ENCODE measurements at regions not wholly inside any gene's neighbourhood (a gene's known extent, or its start where the extent isn't known, plus 50 kb on each side); places are given as distances from the start of the nearest gene placed in this dataset.
A peak's percentile ranks its signal among the peaks of the same experiment; 100 is the strongest.
"Not testable (repeated sequence)": the region's sequence is repeated elsewhere in the genome, so short reads cannot be mapped to it uniquely, and the experiment has no call there.

DNA sequence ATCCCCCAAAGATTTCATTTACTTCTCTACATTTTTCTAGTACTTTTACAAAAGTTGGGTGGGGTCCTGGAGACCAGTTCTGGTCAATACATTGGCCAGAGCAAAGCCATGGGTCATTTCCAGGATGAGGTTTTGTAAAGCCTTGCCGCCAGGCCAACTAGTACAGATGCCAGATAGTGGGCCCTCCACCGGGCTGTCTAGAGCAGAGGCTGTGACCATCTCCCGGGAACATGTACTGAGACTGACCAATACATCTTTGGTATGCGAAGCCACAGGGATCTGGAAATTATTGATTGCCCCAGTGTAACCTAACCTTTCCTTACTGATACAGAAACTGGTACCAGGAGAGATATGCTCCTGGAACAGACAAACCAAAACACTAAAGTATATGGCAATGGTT lies 599.2 kb downstream of the ADCYAP1 start:
- no peak for DNase-seq

DNA sequence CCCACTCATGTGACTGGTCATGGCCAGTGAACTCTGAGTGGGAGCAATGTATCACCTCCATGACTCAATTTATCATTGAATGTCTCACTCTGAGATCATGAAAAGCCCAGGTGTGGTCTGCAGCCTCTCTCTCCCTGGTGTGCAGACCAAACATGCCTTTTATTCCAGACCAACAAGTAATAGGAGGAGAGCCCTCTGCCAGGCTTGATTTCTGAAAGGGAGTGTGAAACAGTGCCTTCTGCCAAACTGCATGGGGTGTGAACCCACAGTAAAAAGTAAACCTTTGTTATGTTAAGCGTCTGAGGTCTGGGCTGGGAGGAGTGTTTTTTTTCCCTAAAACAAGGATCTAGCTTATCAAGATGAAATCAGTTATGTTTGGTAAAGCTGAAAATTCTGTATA lies 601.2 kb downstream of the ADCYAP1 start:
- no peak for DNase-seq

DNA sequence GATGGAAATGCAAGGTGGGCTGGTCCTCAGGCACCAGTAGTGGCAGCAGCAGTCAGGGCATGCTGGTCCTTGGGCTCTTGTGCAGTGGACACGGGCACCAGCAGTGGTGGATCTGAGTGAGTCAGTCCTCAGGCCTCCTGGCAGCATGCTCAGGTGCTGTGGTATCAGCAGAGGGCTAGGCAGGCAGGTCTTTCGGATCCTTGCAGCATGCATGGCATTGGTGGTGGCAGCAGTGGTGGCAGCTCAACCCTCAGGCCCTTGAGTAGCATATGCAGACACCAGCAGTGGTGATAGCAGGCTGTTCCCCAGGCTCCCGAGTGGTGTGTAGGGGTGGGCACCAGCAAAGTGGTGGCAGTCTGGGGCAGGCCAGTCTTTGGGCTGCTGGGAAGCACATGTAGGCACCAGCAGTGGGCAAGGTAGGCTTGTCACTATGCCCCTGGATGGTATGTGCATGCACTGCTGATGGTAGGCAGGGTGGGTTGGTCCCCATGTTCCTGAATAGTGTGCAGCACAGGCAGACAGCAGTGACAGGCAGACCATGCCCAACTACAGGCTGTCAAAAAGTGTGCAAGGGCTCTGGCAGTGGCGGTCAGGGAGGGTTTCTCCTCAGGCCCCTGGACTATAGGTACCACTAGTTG lies 606.0 kb downstream of the ADCYAP1 start:
- no peak for DNase-seq

DNA sequence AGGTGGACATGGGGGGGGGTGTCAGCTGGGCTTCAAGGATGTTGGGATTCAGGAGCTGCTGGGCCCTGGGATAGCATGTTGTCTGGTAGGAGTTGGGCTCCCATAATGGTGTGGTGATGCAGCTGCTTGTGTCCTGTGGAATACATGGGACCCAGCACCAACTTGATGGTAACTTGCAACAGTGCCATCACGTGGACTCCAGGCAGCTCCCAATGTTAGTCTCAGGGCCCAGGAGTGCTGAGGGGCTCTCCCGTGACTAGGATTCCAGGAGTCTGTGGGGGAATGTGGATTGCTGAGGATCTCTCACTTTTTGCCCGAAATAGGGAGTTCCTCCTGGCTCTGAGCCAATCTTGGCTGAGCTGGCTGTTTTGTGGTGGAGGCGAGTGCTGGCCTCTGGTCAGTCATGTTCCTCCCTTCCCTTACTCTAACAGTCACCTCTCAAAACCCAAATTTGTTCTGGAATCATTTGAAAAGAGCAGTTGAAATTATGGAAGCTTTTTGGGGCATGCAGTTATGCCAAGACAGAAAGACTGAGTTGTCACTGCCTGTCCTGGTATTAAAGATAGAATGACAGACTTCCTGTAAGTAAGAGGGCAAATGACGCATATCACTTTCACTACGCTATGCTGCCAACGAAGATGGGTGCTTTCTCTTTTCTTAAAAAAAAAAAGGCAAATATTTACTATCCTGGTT lies 607.1 kb downstream of the ADCYAP1 start:
- peak; percentile 47 for DNase-seq

DNA sequence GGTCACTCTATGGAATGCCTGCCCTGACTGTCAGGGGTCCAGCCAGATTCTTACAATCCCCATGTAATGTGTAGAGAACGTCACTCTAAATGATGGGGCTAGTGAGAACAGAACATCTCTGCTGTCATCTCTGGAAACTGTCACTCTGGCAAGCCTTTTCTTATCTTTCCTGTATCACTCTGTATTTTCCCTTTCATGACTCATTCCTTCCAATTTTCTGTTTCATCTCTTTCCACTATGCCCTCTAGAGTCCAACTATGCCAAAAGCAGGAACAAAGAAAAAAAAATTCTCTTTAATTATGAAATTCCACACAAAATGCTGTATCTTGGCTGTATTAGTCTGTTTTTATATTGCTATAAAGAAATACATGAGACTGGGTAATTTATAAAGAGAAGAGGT lies 608.8 kb downstream of the ADCYAP1 start:
- no peak for DNase-seq

DNA sequence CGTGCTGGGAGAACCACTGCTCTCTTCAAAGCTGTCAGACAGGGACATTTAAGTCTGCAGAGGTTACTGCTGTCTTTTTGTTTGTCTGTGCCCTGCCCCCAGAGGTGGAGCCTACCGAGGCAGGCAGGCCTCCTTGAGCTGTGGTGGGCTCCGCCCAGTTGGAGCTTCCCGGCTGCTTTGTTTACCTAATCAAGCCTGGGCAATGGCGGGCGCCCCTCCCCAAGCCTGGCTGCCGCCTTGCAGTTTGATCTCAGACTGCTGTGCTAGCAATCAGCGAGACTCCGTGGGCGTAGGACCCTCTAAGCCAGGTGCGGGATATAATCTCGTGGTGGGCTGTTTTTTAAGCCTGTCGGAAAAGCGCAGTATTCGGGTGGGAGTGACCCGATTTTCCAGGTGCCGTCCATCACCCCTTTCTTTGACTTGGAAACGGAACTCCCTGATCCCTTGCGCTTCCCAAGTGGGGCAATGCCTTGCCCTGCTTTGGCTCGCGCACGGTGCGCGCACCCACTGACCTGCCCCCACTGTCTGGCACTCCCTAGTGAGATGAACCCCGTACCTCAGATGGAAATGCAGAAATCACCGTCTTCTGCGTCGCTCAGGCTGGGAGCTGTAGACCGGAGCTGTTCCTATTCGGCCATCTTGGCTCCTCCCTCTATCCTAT lies 617.0 kb downstream of the ADCYAP1 start:
- DNase-seq: not testable (repeated sequence)

DNA sequence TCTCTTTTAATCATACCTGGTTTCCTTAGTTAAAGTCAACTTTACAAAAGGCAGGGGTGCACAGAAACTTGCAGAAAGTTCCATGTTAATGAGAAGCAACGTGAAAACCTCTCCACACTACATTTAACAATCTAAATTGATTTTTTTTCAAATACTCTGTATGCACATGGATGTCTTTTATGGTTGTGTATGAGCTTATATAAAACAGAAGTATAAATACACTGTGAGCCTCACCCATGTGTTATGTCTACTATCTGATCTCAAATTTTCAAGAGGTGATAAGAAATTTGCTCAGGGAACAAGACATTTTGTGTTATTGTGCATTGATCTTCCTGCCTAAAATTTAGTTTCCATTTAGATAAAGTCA lies 617.6 kb downstream of the ADCYAP1 start:
- DNase-seq: no peak

DNA sequence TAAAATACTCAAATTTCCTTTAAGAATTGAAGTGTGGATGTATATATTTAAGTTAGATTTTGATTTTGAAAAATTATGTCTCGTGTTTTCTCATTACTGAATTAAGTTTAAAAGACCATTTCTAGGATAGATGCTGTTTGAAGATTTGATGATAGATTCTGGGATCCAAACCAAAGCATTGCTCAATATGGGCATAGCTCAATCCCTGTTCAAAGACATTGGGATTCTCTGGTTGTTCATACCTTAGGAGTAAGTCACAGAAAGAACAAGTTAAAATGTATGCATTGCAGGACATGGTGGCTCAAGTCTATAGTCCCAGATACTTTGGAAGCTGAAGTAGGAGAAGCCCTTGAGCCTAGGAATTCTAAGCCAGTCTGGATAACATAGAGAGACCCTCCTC lies 622.3 kb downstream of the ADCYAP1 start:
- no peak for DNase-seq

DNA sequence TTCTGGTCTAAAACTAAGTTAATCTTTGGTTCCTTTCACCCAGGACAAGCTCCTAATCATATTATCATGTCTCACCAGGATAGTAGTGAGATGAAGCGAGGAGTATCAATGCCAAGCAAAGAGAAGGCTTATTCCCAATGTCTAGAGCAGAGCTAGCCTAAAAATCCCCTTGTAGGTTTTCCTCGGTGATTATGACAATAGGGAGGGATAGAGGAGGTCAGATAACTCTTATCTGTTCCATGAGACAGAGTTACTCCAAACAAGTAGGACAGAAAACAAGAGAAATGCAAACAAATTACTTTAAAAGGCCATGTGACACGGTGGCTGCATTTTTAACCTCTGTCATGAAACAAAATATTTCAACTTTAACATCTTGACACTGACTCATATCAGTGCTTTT lies 623.1 kb downstream of the ADCYAP1 start:
- DNase-seq: no peak

DNA sequence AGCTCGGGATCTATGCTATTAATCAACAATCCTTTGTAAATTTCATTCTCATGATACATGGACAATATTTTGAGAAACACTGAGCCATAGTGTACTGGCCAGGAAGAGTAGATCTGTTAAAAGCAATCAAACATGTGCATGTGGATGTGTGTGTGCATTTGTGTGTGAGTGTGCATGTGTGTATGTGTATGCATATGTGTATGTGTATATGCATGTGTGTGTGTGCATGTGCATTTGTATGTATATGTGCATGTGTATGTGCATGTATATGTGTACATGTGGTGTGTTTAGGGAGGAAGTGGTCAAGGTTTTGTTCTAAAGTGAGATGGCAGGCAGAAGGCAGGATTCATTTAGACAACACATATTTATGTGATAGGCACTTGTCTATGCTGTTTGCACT lies 623.8 kb downstream of the ADCYAP1 start:
- DNase-seq: no peak

DNA sequence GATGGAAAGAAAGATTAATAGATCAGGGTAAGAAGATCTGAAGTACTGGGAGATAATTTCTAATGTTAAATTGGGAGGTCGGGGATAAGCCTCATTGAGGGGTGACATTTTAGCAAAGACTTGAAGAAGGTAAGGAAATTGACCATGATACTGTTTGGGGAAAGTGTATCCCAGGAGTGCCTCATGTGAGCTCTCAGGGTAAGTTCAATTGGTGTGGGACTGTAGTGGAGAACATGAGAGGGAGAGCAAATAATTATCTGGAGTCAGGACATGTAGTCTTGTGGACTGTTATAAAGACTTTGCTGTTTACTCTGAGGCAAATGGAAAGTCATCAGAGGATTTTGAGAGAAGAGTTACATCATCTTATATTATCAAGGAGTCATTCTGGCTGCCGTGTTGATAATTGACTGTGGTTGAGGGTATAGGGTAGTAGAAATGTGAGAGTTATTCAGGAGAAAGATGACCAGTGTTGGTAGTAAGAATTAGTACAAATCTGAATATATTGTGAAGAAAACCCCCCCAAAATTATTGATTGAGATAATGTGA lies 624.4 kb downstream of the ADCYAP1 start:
- DNase-seq: no peak

DNA sequence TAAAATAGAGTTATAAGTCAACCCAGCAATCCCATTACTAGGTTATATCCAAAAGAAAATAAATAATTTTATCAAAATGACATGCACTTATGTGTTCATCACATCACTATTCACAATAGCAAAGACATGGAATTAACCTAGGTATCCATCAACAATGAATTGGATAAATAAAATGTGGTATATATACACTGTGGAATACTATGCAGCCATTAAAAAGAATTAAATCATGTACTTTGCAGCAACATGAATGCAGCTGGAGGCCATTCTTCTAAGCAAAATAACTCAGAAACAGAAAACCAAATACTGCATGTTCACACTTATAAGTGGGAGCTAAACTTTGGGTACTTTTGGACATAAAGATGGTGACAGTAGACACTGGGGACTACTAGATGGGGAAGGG lies 626.0 kb downstream of the ADCYAP1 start:
- no peak for DNase-seq

DNA sequence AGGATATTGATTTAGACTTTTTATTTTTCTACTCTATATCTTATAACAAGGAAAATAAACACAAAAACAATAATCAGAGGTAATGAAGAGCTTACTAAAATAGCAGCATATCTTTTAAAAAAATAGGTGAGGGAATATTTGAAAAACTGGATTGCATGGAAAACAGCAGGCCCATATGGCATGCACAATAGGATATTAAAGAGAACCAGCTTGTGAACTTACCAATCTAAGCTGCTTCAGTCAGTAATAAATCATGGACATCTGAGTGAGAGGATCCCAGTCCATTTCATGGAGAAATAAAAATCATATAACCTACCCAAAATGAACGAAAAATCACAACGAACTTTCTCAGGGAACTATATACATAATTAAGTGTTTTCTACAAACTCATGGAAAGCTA lies 634.6 kb downstream of the ADCYAP1 start:
- no peak for DNase-seq

DNA sequence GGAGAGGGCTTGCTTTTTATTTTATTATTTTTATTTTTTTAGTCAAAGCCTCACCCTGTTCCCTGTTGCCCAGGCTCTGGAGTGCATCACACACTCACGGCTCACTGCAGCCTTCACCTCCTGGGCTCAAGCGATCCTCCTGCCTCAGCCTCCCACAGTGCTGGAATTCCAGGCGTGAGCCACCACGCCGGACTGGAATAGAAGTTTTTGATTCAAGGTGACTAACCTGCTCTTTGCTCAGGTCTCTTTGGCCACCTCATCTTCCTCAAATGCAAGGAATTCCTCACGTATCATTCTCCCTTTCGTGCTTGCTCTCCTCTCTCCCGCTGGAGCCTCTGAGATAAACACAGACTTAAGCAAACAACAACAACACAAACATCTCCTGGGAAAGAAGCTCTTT lies 636.8 kb downstream of the ADCYAP1 start:
- DNase-seq: no peak

DNA sequence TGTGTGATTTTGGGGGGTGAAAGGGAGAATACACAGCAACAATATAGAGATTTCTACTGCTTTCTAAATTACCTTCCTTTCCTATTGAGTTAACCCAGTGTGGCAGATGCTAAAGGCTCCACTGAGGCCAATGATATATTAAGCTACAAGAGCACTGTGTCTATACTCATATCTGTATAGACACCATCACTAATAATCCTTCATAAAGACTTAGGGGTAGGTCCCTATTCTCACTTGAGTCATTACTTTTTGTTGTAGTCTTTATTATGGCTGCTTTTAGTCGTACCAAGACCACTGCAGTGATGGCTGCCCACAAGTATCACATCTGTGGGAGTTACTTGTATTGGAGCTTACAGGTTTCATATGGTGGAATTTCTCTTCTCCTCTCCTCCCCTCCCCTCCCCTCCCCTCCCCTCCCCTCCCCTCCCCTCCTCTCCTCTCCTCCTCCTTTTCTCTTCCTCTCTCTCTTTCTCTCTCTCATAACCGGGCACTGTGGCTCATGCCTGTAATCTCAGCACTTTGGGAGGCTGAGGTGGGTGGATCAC lies 637.6 kb downstream of the ADCYAP1 start:
- no peak for DNase-seq

DNA sequence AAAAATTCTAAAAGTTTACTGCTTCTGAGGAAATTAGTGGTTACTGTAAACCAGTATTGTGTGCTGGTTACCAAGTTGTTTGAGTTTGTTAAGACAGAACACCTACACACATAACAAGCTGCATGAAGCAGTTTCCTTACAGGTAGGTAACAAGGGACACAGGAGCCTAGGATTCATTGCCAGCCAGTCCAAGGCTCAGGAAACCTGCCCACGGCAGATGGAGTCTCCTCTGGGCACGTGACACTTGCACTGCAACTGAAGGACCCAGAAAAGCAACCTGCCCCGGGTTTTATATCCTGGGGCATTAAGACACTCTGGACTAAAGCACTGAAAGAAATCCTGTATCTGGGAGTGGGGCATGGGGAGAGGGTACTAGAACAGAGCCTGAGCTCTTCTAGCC lies 639.3 kb downstream of the ADCYAP1 start:
- no peak for DNase-seq

DNA sequence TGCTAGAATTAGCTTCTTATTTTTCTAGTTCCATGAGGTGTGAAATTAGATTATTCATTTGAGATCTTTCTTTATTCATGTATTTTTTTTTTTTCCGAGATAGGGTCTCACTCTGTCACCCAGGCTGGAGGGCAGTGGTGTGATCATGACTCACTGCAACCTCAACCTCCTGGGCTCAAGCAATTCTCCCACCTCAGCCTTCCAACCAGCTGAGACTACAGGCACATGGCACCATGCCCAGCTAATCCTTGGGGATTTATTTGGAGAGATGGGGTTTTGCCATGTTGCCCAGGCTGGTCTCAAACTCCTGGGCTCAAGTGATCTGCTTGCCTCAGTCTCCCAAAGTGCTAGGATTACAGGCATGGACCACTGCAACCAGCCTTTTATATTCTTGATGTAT lies 653.0 kb downstream of the ADCYAP1 start:
- not testable (repeated sequence) for DNase-seq

DNA sequence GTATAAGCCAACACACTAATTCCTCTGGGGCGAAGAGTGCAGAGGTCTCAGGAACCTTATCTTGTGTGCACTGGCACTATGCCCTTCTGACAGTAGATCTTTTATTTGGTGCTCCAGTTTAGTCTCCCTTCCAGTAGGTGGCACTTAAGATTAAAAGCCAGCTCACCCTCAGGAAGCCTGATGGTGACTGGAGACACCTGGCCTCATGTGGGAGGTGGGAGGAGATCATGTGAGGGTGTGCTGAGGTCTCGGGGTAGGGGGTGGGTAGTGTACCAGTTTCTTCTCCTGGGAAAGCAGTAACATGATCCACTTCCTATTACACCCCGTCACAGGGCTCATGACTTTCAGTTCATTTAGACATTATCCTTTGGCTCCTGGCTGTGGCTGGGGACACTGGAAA lies 654.9 kb downstream of the ADCYAP1 start:
- DNase-seq: no peak

DNA sequence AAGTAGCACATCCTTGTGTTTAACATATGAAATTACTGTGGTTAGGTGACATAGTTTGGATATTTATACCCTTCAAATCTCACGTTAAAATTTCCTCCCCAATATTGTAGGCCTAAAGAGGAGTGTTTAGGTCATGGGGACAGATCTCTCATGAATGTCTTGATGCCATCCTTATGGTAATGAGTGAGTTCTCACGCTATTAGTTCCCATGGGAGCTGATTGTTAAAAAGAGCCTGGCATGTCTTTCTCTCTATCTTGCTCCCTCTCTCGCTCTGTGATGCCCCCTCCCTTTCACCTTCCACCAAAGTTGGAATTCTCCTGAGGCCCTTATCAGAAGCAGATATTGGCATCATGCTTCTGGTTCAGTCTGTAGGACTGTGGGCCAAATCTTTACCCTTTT lies 660.1 kb downstream of the ADCYAP1 start:
- DNase-seq: no peak

DNA sequence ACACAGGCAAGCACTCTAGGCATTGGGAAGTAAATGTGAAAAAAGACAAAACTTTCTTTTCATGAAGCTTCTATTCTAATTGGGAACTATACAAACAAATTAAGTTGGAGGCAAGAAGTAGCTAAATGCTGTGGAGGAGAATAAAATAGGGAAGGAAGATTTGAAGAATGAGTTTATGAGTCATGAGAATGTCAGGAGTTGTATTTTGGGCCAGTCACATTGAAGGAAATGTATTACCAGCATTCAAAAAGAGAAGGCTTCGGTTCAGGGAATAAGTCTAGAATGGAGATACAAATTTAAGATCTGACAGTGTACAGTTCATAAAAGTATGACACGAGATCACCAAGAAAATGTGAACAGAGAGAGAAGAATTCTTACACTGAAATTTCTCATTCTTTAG lies 666.5 kb downstream of the ADCYAP1 start:
- DNase-seq: no peak

DNA sequence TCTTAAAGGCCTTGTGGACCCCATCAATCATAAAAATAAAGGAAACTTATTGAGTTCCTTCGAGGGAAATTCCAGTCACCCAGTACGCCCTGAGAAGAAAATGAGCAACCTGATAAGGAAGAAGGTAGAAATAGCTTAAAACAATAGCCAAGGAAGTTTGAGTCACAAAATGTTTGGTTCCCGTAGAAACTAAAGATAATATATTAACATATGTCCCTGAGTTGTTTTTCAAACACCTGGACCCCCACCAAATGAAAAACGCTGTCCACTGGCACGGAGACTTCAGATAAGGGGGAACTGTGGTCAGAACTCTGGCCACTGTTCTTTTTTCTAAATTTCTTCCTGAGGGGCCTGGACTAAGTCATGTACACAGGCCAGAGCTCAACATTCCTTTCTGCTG lies 669.1 kb downstream of the ADCYAP1 start:
- DNase-seq: no peak

DNA sequence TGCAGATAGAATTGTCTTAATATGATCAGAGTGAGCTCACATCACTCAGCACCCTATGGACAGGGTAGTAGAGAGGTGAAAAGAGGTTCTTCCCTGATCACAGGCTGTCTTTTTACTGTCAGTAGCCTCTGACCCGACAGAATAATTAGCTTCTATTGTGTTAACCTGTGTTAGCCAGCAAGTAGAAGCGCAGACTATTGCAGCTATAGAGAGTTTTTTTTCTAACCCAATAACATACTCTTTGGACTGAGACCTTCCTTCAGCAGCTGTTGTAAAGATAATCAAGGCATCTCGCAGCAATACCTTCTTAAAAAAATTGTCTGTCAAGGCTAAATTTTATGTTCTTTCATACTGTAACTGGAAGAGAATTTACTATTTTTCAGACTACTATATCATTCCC lies 670.4 kb downstream of the ADCYAP1 start:
- no peak for DNase-seq

DNA sequence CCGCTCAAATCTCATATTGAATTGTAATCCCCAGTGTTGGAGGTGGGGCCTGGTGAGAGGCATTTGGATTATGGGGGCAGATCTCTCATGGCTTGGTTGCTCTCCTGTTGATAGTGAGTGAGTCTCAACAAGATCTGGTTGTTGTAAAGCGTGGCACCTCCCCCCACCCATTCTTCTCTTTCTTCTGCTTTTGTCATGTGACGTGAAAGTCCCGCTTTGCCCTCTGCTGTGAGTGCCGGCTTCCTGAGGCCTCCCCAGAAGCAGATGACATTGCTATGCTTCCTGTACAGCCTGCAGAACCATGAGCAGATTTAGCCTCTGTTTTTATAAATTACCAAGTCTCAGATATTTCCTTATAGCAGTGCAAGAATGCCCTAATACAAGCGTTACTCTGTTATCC lies 673.8 kb downstream of the ADCYAP1 start:
- no peak for DNase-seq

DNA sequence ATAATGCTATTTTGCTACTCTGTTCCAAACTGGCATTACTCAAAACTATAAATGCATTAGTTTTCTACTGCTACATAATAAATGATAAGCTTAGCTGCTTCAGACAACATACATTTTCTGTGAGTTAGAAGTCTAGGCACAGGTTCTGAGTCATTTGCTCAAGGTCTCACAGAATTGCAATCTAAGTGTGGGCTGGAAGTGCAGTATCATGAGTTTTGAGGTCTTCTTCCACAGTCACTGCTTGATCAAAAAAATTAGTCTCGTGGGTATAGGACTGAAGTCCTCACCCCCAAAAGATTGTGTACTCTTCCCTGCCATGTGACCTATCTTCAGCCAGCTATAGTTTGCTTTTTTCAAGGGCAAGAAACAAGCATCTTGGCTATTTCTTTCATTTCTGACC lies 676.9 kb downstream of the ADCYAP1 start:
- DNase-seq: no peak
